CD4-positive, alpha-beta T cell treated with Interleukin-1 beta for 1 hour (primary cell): ENCODE measurements at regions not wholly inside any gene's neighbourhood (a gene's known extent, or its start where the extent isn't known, plus 50 kb on each side); places are given as distances from the start of the nearest gene placed in this dataset.

Source experiments
- DNase-seq, 2 donors: peaks; one replicate each; pipeline ENCODE4 v3.0.0-alpha.2; 2020 to 2022

GRCh38 chr2:5524551-5524950, 167.6 kb upstream of the SOX11 start:
- no peak for DNase-seq

GRCh38 chr2:5528706-5529105, 163.5 kb upstream of the SOX11 start:
- DNase-seq, result no peak

- no peak for DNase-seq
These were observed 162.0 kb upstream of the SOX11 start for GRCh38 chr2:5530011-5530696.

GRCh38 chr2:5535301-5535700, 156.9 kb upstream of the SOX11 start:
- no peak for DNase-seq

- DNase-seq, result no peak
These were observed 154.9 kb upstream of the SOX11 start for GRCh38 chr2:5537180-5537688.

- no peak for DNase-seq
These were observed 153.9 kb upstream of the SOX11 start for GRCh38 chr2:5538313-5538712.

GRCh38 chr2:5538772-5539171, 153.4 kb upstream of the SOX11 start:
- DNase-seq, result no peak

- DNase-seq, result no peak
These were observed 152.7 kb upstream of the SOX11 start for GRCh38 chr2:5539282-5540165.

- DNase-seq, result no peak
These were observed 151.3 kb upstream of the SOX11 start for GRCh38 chr2:5540856-5541255.

GRCh38 chr2:5544205-5544786, 147.9 kb upstream of the SOX11 start:
- no peak for DNase-seq

GRCh38 chr2:5546181-5546580, 146.0 kb upstream of the SOX11 start:
- no peak for DNase-seq

- no peak for DNase-seq
These were observed 143.0 kb upstream of the SOX11 start for GRCh38 chr2:5548991-5549715.

GRCh38 chr2:5549771-5550170, 142.4 kb upstream of the SOX11 start:
- DNase-seq, result no peak

GRCh38 chr2:5555636-5556035, 136.5 kb upstream of the SOX11 start:
- no peak for DNase-seq

GRCh38 chr2:5561006-5561405, 131.2 kb upstream of the SOX11 start:
- no peak for DNase-seq

- no peak for DNase-seq
These were observed 129.8 kb upstream of the SOX11 start for GRCh38 chr2:5562426-5562825.

- DNase-seq, result no peak
These were observed 129.3 kb upstream of the SOX11 start for GRCh38 chr2:5562865-5563264.

- DNase-seq, result no peak
These were observed 128.8 kb upstream of the SOX11 start for GRCh38 chr2:5563411-5563810.

GRCh38 chr2:5569256-5569655, 122.9 kb upstream of the SOX11 start:
- DNase-seq, result no peak

- DNase-seq, result no peak
These were observed 116.2 kb upstream of the SOX11 start for GRCh38 chr2:5576015-5576414.

- no peak for DNase-seq
These were observed 104.4 kb upstream of the SOX11 start for GRCh38 chr2:5587766-5588165.

GRCh38 chr2:5588601-5589000, 103.6 kb upstream of the SOX11 start:
- DNase-seq, result no peak

- DNase-seq, result no peak
These were observed 103.0 kb upstream of the SOX11 start for GRCh38 chr2:5589183-5589582.
